Neural cell (in vitro differentiated cells): ENCODE measurements at regions not wholly inside any gene's neighbourhood (a gene's known extent, or its start where the extent isn't known, plus 50 kb on each side); places are given as distances from the start of the nearest gene placed in this dataset.

ENCODE experiments used
- EP300 ChIP-seq: fragments of 450-650 bp; conservative IDR thresholded peaks from 2 replicates; pipeline ENCODE4 v1.6.1; 2014; ENCODE audit warnings: antibody characterized with exemption, mild to moderate bottlenecking, moderate library complexity; ENCODE audit not compliant: poor library complexity, severe bottlenecking
- EZH2 ChIP-seq: fragments of 200-600, 300-800 bp; shearing (Covaris generic), sonication (generic); IDR thresholded peaks from 2 replicates; pipeline ENCODE4 v1.6.1; 2014; ENCODE audit warnings: antibody characterized with exemption, low read length, borderline replicate concordance, mild to moderate bottlenecking; ENCODE audit not compliant: insufficient read depth, poor library complexity, severe bottlenecking
- MXI1 ChIP-seq: fragments of 450-650 bp; conservative IDR thresholded peaks from 2 replicates; pipeline ENCODE4 v1.6.1; 2014; ENCODE audit warnings: antibody characterized with exemption, mild to moderate bottlenecking; ENCODE audit not compliant: poor library complexity, severe bottlenecking
- POLR2AphosphoS5 ChIP-seq: IDR thresholded peaks from 2 replicates; pipeline ENCODE4 v1.6.1; 2012
- RAD21 ChIP-seq: fragments of 450-650 bp; conservative IDR thresholded peaks from 2 replicates; pipeline ENCODE4 v1.6.1; 2014; ENCODE audit warnings: antibody characterized with exemption, mild to moderate bottlenecking, moderate library complexity
- TAF1 ChIP-seq: IDR thresholded peaks from 2 replicates; pipeline ENCODE4 v1.6.1; 2012; ENCODE audit warnings: low read depth
- TF ChIP-seq, protein P1 (sequence below): fragments of 450-650 bp; IDR thresholded peaks from 2 replicates; pipeline ENCODE4 v1.5.1; 2014; ENCODE audit warnings: antibody characterized with exemption, mild to moderate bottlenecking, moderate library complexity; ENCODE audit not compliant: poor library complexity, severe bottlenecking
- TF ChIP-seq, protein P2 (sequence below): IDR thresholded peaks from 2 replicates; pipeline ENCODE4 v1.6.1; 2012; ENCODE audit warnings: borderline replicate concordance

DNA sequence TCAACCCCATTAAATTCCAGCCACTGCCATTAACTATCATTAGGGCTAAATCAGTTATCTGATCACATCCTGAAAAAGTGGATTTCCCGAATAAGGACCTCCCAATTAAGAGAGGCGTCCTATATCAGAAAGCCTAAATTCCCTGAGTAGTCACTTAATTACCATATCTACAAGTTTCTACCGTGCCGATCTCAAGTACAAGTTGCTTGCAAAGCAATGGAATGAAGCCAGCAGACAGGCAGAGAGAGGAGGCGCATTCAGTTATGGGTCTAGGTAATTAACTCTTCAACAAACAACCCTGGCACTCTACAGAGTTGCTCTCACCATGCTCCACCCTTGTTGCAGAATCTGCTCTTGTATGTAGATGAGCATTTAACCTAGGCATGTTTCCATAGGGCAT, 494.6 kb upstream of the RUNX1 start:
- TF ChIP-seq POLR2AphosphoS5, result no peak
- TF ChIP-seq, protein P1, sequence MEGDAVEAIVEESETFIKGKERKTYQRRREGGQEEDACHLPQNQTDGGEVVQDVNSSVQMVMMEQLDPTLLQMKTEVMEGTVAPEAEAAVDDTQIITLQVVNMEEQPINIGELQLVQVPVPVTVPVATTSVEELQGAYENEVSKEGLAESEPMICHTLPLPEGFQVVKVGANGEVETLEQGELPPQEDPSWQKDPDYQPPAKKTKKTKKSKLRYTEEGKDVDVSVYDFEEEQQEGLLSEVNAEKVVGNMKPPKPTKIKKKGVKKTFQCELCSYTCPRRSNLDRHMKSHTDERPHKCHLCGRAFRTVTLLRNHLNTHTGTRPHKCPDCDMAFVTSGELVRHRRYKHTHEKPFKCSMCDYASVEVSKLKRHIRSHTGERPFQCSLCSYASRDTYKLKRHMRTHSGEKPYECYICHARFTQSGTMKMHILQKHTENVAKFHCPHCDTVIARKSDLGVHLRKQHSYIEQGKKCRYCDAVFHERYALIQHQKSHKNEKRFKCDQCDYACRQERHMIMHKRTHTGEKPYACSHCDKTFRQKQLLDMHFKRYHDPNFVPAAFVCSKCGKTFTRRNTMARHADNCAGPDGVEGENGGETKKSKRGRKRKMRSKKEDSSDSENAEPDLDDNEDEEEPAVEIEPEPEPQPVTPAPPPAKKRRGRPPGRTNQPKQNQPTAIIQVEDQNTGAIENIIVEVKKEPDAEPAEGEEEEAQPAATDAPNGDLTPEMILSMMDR, result no peak
- TF ChIP-seq MXI1, result no peak
- no peak for TF ChIP-seq EZH2
- TF ChIP-seq EP300, result no peak
- TF ChIP-seq TAF1, result no peak
- TF ChIP-seq, protein P2, sequence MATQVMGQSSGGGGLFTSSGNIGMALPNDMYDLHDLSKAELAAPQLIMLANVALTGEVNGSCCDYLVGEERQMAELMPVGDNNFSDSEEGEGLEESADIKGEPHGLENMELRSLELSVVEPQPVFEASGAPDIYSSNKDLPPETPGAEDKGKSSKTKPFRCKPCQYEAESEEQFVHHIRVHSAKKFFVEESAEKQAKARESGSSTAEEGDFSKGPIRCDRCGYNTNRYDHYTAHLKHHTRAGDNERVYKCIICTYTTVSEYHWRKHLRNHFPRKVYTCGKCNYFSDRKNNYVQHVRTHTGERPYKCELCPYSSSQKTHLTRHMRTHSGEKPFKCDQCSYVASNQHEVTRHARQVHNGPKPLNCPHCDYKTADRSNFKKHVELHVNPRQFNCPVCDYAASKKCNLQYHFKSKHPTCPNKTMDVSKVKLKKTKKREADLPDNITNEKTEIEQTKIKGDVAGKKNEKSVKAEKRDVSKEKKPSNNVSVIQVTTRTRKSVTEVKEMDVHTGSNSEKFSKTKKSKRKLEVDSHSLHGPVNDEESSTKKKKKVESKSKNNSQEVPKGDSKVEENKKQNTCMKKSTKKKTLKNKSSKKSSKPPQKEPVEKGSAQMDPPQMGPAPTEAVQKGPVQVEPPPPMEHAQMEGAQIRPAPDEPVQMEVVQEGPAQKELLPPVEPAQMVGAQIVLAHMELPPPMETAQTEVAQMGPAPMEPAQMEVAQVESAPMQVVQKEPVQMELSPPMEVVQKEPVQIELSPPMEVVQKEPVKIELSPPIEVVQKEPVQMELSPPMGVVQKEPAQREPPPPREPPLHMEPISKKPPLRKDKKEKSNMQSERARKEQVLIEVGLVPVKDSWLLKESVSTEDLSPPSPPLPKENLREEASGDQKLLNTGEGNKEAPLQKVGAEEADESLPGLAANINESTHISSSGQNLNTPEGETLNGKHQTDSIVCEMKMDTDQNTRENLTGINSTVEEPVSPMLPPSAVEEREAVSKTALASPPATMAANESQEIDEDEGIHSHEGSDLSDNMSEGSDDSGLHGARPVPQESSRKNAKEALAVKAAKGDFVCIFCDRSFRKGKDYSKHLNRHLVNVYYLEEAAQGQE, result no peak
- no peak for TF ChIP-seq RAD21
